H1 (cell line): ENCODE measurements at regions not wholly inside any gene's neighbourhood (a gene's known extent, or its start where the extent isn't known, plus 50 kb on each side); places are given as distances from the start of the nearest gene placed in this dataset.

Experiments
- KDM1A ChIP-seq: fragments of 200-600, 300-600 bp; sonication (generic); IDR thresholded peaks from 2 replicates; pipeline ENCODE4 v1.7.1; 2016; ENCODE audit warnings: mild to moderate bottlenecking, low read length, borderline replicate concordance
- POU5F1 ChIP-seq: IDR thresholded peaks from 2 replicates; pipeline ENCODE4 v1.6.1; 2011; ENCODE audit warnings: low read depth, mild to moderate bottlenecking, low read length, moderate library complexity
- RNF2 ChIP-seq: fragments of 200-900, 300-1000 bp; sonication (generic); IDR thresholded peaks from 2 replicates; pipeline ENCODE4 v1.7.1; 2016; ENCODE audit warnings: borderline replicate concordance, low read depth, mild to moderate bottlenecking, antibody characterized with exemption, low read length; ENCODE audit not compliant: poor library complexity, severe bottlenecking; ENCODE audit errors: missing control alignments
- SP1 ChIP-seq: IDR thresholded peaks from 2 replicates; pipeline ENCODE4 v1.6.1; 2011; ENCODE audit warnings: low read depth, low read length

- TF ChIP-seq POU5F1 (peak; percentile 72; the same call in 1 of the 2 replicates), SP1 (0 out of 2 replicates have a peak, but pooled peaks have one; percentile 29), RNF2 (no peak), KDM1A (no peak)
Measured at GRCh38 chr16:49213594-49213993, 68.0 kb downstream of the CBLN1 start (continued).
